EH (cell line): ENCODE measurements at regions not wholly inside any gene's neighbourhood (a gene's known extent, or its start where the extent isn't known, plus 50 kb on each side); places are given as distances from the start of the nearest gene placed in this dataset.

Experiments
- DNase-seq: peaks from one replicate; pipeline ENCODE4 v3.0.0-alpha.2; 2015; ENCODE audit warnings: low read depth

- DNase-seq, result no peak
Measured at GRCh38 chr18:7482342-7482741, 84.8 kb upstream of the PTPRM start.

GRCh38 chr18:7485616-7486015 is 81.5 kb upstream of the PTPRM start:
- DNase-seq, result no peak

GRCh38 chr18:7488571-7488970 is 78.5 kb upstream of the PTPRM start:
- DNase-seq, result no peak

DNA sequence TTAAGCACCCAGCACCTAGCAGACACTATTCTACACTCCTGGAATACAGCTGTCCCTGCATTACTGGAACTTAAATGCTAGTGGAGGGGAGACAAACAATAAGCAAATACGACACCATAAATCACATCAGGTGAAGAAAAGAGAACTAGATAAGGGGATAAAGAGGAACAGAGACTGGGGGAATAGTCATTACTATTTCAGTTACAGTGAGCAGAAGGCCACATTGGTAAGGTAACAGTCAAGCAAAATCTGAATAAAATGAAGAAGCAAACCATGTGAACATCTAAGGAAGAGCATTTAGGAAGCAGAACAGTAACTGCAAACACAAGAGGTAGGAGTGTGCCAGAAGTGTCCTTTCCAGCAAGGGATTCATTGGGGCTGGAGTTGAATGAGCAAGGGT is 77.0 kb upstream of the PTPRM start:
- DNase-seq, result no peak

- DNase-seq, result no peak
Measured at GRCh38 chr18:7492385-7492784, 74.7 kb upstream of the PTPRM start.

DNA sequence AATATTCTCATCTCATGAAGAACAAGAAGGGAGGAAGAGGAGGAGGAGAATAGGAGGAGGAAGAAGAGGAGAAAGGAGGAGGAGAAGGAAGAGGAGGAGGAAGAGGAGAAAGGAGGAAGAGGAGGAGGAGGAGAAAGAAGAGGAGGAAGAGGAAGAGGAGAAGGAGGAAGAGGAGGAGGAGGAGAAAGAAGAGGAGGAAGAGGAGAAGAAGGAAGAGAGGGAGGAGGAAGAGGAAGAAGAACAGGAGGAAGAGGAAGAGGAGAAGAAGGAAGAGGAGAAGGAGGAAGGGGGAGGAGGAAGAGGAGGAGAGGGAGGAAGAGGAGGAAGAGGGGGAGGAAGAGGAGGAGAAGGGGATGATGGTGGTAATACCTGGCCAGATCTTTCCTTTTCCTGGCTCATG is 70.0 kb upstream of the PTPRM start:
- DNase-seq, result no peak

DNA sequence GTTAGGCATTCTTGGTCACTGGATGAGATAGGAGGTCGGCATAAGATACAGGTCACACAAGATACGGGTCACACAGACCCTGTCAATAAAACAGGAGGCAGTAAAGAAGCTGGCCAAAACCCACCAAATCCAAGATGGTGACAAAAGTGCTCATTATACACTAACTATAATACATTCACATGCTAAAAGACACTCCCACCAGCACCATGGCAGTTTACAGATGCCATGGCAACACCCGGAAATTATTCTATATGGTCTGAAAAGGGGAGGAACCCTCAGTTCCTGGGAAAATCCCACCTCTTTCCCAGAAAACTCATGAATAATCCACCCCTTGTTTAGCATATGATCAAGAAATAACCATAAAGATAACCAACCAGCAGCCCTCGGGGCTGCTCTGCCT is 56.0 kb upstream of the PTPRM start:
- no peak for DNase-seq

DNA sequence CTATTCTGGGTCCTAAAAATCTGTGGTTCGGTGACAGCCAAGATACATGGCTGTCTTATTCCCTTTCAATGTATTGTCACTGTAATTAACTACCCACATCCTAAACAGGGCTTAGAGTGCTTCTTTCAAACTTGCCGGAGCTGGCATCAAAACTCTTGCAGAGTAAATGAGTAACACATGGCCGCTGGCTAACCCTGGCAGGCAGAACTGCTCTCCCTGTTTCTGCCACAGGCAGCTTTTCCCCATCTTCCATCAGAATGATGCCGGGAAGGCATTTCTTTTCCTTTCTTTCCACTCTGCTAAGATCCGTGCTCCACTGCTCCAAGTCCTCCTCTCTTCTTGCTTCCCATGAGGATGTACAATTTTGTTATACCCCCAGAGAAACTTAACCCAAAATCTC is 54.8 kb upstream of the PTPRM start:
- no peak for DNase-seq

DNA sequence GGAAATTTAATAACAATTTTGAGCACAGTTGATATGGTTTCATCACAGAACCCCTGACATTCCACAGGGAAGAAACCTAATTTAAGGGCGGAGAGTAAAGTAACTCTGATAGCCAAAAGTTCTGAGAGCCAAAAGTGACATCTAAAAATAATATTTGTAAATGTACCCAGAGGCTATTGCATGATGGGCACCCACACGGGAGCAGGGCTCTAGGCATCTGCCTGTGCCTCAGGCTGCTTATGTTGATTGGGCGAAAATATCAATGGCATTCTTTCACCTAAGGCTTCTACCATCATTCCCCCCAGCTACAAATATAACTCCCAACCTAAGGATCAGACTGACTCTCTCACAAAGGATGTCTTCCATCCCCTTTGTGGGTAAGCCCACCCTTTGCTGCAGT is 54.1 kb upstream of the PTPRM start:
- no peak for DNase-seq

- DNase-seq, result no peak
Measured at GRCh38 chr18:7514796-7515440, 52.2 kb upstream of the PTPRM start.

GRCh38 chr18:7516266-7517117 is 50.6 kb upstream of the PTPRM start:
- no peak for DNase-seq
